KOPT-K1 (cell line): ENCODE measurements at regions not wholly inside any gene's neighbourhood (a gene's known extent, or its start where the extent isn't known, plus 50 kb on each side); places are given as distances from the start of the nearest gene placed in this dataset.

Source experiments
- H3K27ac ChIP-seq: fragments of 200-600 bp; sonication (generic); 2 replicates; pipeline ENCODE4 v1.5.1; 2016; ENCODE audit warnings: antibody characterized with exemption, mild to moderate bottlenecking, low read depth, low read length; ENCODE audit not compliant: poor library complexity, severe bottlenecking
- H3K36me3 ChIP-seq: fragments of 200-600 bp; sonication (generic); 2 replicates; pipeline ENCODE4 v1.5.1; 2017; ENCODE audit warnings: antibody characterized with exemption, mild to moderate bottlenecking, low read length, moderate library complexity; ENCODE audit not compliant: insufficient read depth
- H3K9me3 ChIP-seq: fragments of 200-600 bp; sonication (generic); 2 replicates; pipeline ENCODE4 v1.5.1; 2017; ENCODE audit warnings: antibody characterized with exemption, low read length, mild to moderate bottlenecking; ENCODE audit not compliant: insufficient read depth, poor library complexity, severe bottlenecking

- Histone ChIP-seq H3K9me3 (peaks cover 11% of the 10 kb centered on the region), H3K36me3 (no peaks in the 10 kb centered on the region), H3K27ac (no peak overlapping the region)
Measured at GRCh38 chr5:82766206-82766605, 311.0 kb downstream of the TMEM167A start.

GRCh38 chr5:82765765-82766164 lies 311.4 kb downstream of the TMEM167A start:
- H3K27ac ChIP-seq, result no peak overlapping the region
- no peaks in the 10 kb centered on the region for H3K36me3 ChIP-seq
- peaks cover 16% of the 10 kb centered on the region for H3K9me3 ChIP-seq

GRCh38 chr5:82760856-82761255 lies 316.3 kb downstream of the TMEM167A start:
- Histone ChIP-seq H3K36me3 (no peaks in the 10 kb centered on the region), H3K9me3 (peaks cover 10% of the 10 kb centered on the region), H3K27ac (no peak overlapping the region)

- no peak overlapping the region for H3K27ac ChIP-seq
- no peaks in the 10 kb centered on the region for H3K36me3 ChIP-seq
Measured at GRCh38 chr5:82758881-82759280, 318.3 kb downstream of the TMEM167A start.

GRCh38 chr5:82754759-82755158 lies 322.4 kb downstream of the TMEM167A start:
- Histone ChIP-seq H3K36me3 (no peaks in the 10 kb centered on the region), H3K27ac (no peak overlapping the region), H3K9me3 (peaks cover 15% of the 10 kb centered on the region)

More at GRCh38 chr5:82758881-82759280, 318.3 kb downstream of the TMEM167A start:
- H3K9me3 ChIP-seq, result peaks cover 10% of the 10 kb centered on the region

- Histone ChIP-seq H3K36me3 (no peaks in the 10 kb centered on the region), H3K27ac (no peak overlapping the region), H3K9me3 (peaks cover 15% of the 10 kb centered on the region)
Measured at GRCh38 chr5:82754036-82754746, 323.0 kb downstream of the TMEM167A start.

GRCh38 chr5:82753374-82753773 lies 323.8 kb downstream of the TMEM167A start:
- peaks cover 15% of the 10 kb centered on the region for H3K9me3 ChIP-seq
- H3K36me3 ChIP-seq, result no peaks in the 10 kb centered on the region
- no peak overlapping the region for H3K27ac ChIP-seq

GRCh38 chr5:82749461-82749820 lies 327.8 kb downstream of the TMEM167A start:
- H3K9me3 ChIP-seq, result peaks cover 15% of the 10 kb centered on the region
- H3K27ac ChIP-seq, result peak overlapping the region; percentile 69

GRCh38 chr5:82748688-82749460 lies 328.3 kb downstream of the TMEM167A start:
- H3K27ac ChIP-seq, result peak overlapping the region; percentile 69
- no peaks in the 10 kb centered on the region for H3K36me3 ChIP-seq
- H3K9me3 ChIP-seq, result peaks cover 15% of the 10 kb centered on the region

More at GRCh38 chr5:82749461-82749820, 327.8 kb downstream of the TMEM167A start:
- no peaks in the 10 kb centered on the region for H3K36me3 ChIP-seq

GRCh38 chr5:82747986-82748385 lies 329.2 kb downstream of the TMEM167A start:
- peaks cover 15% of the 10 kb centered on the region for H3K9me3 ChIP-seq
- no peaks in the 10 kb centered on the region for H3K36me3 ChIP-seq
- H3K27ac ChIP-seq, result peak overlapping the region; percentile 69

- H3K9me3 ChIP-seq, result no peaks in the 10 kb centered on the region
- H3K36me3 ChIP-seq, result no peaks in the 10 kb centered on the region
- H3K27ac ChIP-seq, result no peak overlapping the region
Measured at GRCh38 chr5:82745016-82745415, 332.2 kb downstream of the TMEM167A start.

GRCh38 chr5:82738681-82739269 lies 338.4 kb downstream of the TMEM167A start:
- Histone ChIP-seq H3K9me3 (no peaks in the 10 kb centered on the region), H3K27ac (no peak overlapping the region)

GRCh38 chr5:82735160-82735789 lies 341.9 kb downstream of the TMEM167A start:
- Histone ChIP-seq H3K9me3 (no peaks in the 10 kb centered on the region), H3K36me3 (no peaks in the 10 kb centered on the region), H3K27ac (no peak overlapping the region)

More at GRCh38 chr5:82738681-82739269, 338.4 kb downstream of the TMEM167A start:
- H3K36me3 ChIP-seq, result no peaks in the 10 kb centered on the region

- Histone ChIP-seq H3K9me3 (no peaks in the 10 kb centered on the region), H3K27ac (no peak overlapping the region)
Measured at GRCh38 chr5:82734347-82734746, 342.8 kb downstream of the TMEM167A start.

GRCh38 chr5:82730913-82731312 lies 346.3 kb downstream of the TMEM167A start:
- Histone ChIP-seq H3K27ac (no peak overlapping the region), H3K9me3 (no peaks in the 10 kb centered on the region), H3K36me3 (no peaks in the 10 kb centered on the region)

More at GRCh38 chr5:82734347-82734746, 342.8 kb downstream of the TMEM167A start:
- no peaks in the 10 kb centered on the region for H3K36me3 ChIP-seq
